SU-DHL-6 (cell line): ENCODE measurements at regions not wholly inside any gene's neighbourhood (a gene's known extent, or its start where the extent isn't known, plus 50 kb on each side); places are given as distances from the start of the nearest gene placed in this dataset.

Source experiments
- H2AFZ ChIP-seq: fragments of 200-600 bp; sonication (generic); 2 replicates; pipeline ENCODE4 v1.6.1; 2014; ENCODE audit warnings: low read depth, mild to moderate bottlenecking, moderate library complexity, mixed read lengths, antibody characterized with exemption, low read length; ENCODE audit not compliant: severe bottlenecking
- H3F3A ChIP-seq: fragments of 200-600 bp; shearing (Covaris generic); 2 replicates; pipeline ENCODE4 v1.6.0; 2016; ENCODE audit warnings: antibody characterized with exemption, mild to moderate bottlenecking; ENCODE audit not compliant: insufficient read depth
- H3K27ac ChIP-seq: fragments of 200-600 bp; sonication (generic); 2 replicates; pipeline ENCODE4 v1.5.1; 2016; ENCODE audit warnings: low read depth, mild to moderate bottlenecking, low read length, moderate library complexity, mixed read lengths
- H3K27me3 ChIP-seq: fragments of 200-600 bp; sonication (generic), shearing (Covaris generic); 2 replicates; pipeline ENCODE4 v1.6.0; 2014; ENCODE audit warnings: mild to moderate bottlenecking, low read length
- H3K36me3 ChIP-seq: fragments of 200-600 bp; sonication (generic); 2 replicates; pipeline ENCODE4 v1.6.1; 2014; ENCODE audit warnings: mild to moderate bottlenecking, low read length, mixed read lengths
- H3K4me2 ChIP-seq: fragments of 300-600, 200-600 bp; shearing (Covaris generic), sonication (generic); 2 replicates; pipeline ENCODE4 v1.6.0; 2014; ENCODE audit warnings: low read length, low read depth, mild to moderate bottlenecking; ENCODE audit not compliant: poor library complexity, severe bottlenecking
- H3K4me3 ChIP-seq: fragments of 200-600 bp; sonication (generic); 2 replicates; pipeline ENCODE4 v1.5.1; 2014; ENCODE audit warnings: antibody characterized with exemption, low read length, mild to moderate bottlenecking, mixed read lengths; ENCODE audit not compliant: insufficient read depth, poor library complexity, severe bottlenecking
- H3K79me2 ChIP-seq: fragments of 200-600 bp; sonication (generic); 2 replicates; pipeline ENCODE4 v1.6.1; 2014; ENCODE audit warnings: mild to moderate bottlenecking, low read length, moderate library complexity; ENCODE audit not compliant: insufficient read depth
- H3K9ac ChIP-seq: fragments of 200-600 bp; sonication (generic); 2 replicates; pipeline ENCODE4 v1.7.0; 2014; ENCODE audit warnings: mild to moderate bottlenecking, low read length
- H3K9me2 ChIP-seq: fragments of 200-600 bp; sonication (generic); replicated peaks from 2 replicates; pipeline ENCODE4 v1.6.1; 2014; ENCODE audit warnings: low read length; ENCODE audit not compliant: insufficient read depth
- H3K9me3 ChIP-seq: fragments of 200-600 bp; sonication (generic); 2 replicates; pipeline ENCODE4 v1.6.1; 2014; ENCODE audit warnings: low read length, mixed read lengths; ENCODE audit not compliant: insufficient read depth
- H4K20me1 ChIP-seq: fragments of 200-600 bp; sonication (generic); 2 replicates; pipeline ENCODE4 v1.6.1; 2014; ENCODE audit warnings: low read depth, mild to moderate bottlenecking, antibody characterized with exemption, low read length, moderate library complexity, mixed read lengths
- EZH2phosphoT487 ChIP-seq: fragments of 200-600 bp; sonication (generic), shearing (Covaris generic); conservative IDR thresholded peaks from 2 replicates; pipeline ENCODE4 v1.6.1; 2018; ENCODE audit warnings: mild to moderate bottlenecking, antibody characterized with exemption, low read length, moderate library complexity, mixed read lengths
- TF ChIP-seq, protein P1 (sequence below): fragments of 200-600 bp; sonication (generic); IDR thresholded peaks from one replicate; pipeline ENCODE4 v1.5.1; 2017; ENCODE audit warnings: antibody characterized with exemption, mild to moderate bottlenecking, low read length, moderate library complexity; ENCODE audit not compliant: insufficient read depth, poor library complexity, severe bottlenecking

- Histone ChIP-seq H4K20me1 (no peaks in the 10 kb centered on the region), H3K9me3 (no peaks in the 10 kb centered on the region), H3K4me3 (no peak overlapping the region), H3K4me2 (no peak overlapping the region), H3F3A (no peaks in the 10 kb centered on the region), H3K9ac (no peak overlapping the region), H3K79me2 (no peaks in the 10 kb centered on the region), H3K36me3 (no peaks in the 10 kb centered on the region), H2AFZ (no peak overlapping the region), H3K27ac (no peak overlapping the region), H3K27me3 (no peaks in the 10 kb centered on the region), H3K9me2 (no peaks in the 10 kb centered on the region)
- TF ChIP-seq EZH2phosphoT487: no peak
- TF ChIP-seq, protein P1, sequence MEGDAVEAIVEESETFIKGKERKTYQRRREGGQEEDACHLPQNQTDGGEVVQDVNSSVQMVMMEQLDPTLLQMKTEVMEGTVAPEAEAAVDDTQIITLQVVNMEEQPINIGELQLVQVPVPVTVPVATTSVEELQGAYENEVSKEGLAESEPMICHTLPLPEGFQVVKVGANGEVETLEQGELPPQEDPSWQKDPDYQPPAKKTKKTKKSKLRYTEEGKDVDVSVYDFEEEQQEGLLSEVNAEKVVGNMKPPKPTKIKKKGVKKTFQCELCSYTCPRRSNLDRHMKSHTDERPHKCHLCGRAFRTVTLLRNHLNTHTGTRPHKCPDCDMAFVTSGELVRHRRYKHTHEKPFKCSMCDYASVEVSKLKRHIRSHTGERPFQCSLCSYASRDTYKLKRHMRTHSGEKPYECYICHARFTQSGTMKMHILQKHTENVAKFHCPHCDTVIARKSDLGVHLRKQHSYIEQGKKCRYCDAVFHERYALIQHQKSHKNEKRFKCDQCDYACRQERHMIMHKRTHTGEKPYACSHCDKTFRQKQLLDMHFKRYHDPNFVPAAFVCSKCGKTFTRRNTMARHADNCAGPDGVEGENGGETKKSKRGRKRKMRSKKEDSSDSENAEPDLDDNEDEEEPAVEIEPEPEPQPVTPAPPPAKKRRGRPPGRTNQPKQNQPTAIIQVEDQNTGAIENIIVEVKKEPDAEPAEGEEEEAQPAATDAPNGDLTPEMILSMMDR: no peak
Measured at GRCh38 chrX:69305333-69306062, 140.2 kb upstream of the PJA1 start.

- Histone ChIP-seq H2AFZ (no peak overlapping the region), H3K79me2 (no peaks in the 10 kb centered on the region), H3K4me3 (no peak overlapping the region), H3K36me3 (no peaks in the 10 kb centered on the region), H3F3A (no peaks in the 10 kb centered on the region), H3K27me3 (no peaks in the 10 kb centered on the region), H3K27ac (no peak overlapping the region), H4K20me1 (no peaks in the 10 kb centered on the region), H3K9me2 (no peaks in the 10 kb centered on the region), H3K4me2 (no peak overlapping the region), H3K9me3 (no peaks in the 10 kb centered on the region), H3K9ac (no peak overlapping the region)
- TF ChIP-seq, protein P1: no peak
- TF ChIP-seq EZH2phosphoT487: no peak
Measured at GRCh38 chrX:69303231-69303630, 138.0 kb upstream of the PJA1 start.

DNA sequence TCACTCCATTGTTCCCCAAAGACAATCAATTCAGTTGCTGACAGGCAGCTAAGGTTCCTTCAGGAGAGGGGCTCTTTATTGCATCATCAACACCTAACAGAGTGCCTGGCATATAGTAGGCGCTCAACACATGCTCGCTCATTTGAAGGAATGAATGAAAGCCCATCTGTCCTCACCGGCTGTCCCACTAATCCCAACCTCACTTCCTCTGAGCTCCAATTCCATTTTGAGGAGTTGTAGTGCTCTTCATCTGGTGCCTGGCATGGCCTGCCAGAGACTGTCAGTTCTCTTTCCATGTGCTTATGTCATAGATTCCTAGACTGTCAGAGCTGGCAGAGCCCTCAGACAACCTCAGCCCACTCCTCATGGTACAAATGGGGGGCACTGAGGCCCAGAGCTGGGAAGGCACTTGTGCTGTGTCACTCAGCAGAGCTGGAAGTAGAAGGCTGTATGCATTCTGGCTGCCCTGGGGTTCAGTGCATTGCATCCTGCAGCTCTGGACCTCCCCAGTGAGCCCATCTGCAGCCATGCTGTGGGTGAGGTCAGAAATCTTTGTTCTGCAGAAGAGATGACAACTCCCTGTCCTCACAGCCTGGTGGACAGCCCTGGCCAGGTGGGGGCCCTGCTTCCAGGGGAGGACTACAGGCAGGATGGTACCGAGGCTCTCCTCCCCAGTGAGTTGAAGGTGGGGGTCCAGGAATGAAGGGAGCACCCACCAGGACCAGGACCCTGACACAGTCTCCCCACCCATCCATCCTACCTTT, 134.9 kb upstream of the PJA1 start:
- H3K4me3 ChIP-seq: no peak overlapping the region
- H3K9me2 ChIP-seq: no peaks in the 10 kb centered on the region
- no peak for TF ChIP-seq EZH2phosphoT487
- TF ChIP-seq, protein P1: no peak
- no peaks in the 10 kb centered on the region for H3K36me3 ChIP-seq
- no peak overlapping the region for H3K4me2 ChIP-seq
- no peak overlapping the region for H3K27ac ChIP-seq
- H3K9me3 ChIP-seq: no peaks in the 10 kb centered on the region
- no peaks in the 10 kb centered on the region for H3K79me2 ChIP-seq
- H3K27me3 ChIP-seq: no peaks in the 10 kb centered on the region
- no peak overlapping the region for H2AFZ ChIP-seq
- H3K9ac ChIP-seq: no peak overlapping the region
- no peaks in the 10 kb centered on the region for H3F3A ChIP-seq
- no peaks in the 10 kb centered on the region for H4K20me1 ChIP-seq
